HEK293 (cell line): ENCODE measurements at regions not wholly inside any gene's neighbourhood (a gene's known extent, or its start where the extent isn't known, plus 50 kb on each side); places are given as distances from the start of the nearest gene placed in this dataset.

Experiments
- CTCF ChIA-PET: fragments of 350-600 bp; formaldehyde crosslinking; extraction: SDS; loops from one replicate; lab custom pipeline; 2021; ENCODE audit warnings: antibody characterized with exemption; lab: Yijun Ruan, JAX
- POLR2A ChIA-PET: fragments of 300-600 bp; formaldehyde crosslinking; extraction: SDS; loops from one replicate; lab custom pipeline; 2020; ENCODE audit warnings: antibody characterized with exemption, inconsistent platforms; lab: Yijun Ruan, JAX
- H3K27ac ChIP-seq: fragments of 200-500 bp; sonication (Bioruptor generic); 2 replicates; pipeline ENCODE4 v1.5.1; 2014; ENCODE audit warnings: low read depth, low read length, control low read depth, inconsistent platforms; ENCODE audit errors: extremely low read depth
- H3K36me3 ChIP-seq, 2 experiments: fragments of 200-500 bp in 1 of 2; sonication (Bioruptor generic) in 1 of 2; 1 replicate in 1 of 2; 2 replicates in 1 of 2; pipeline ENCODE4 v1.5.1; 2014 to 2017; ENCODE audit warnings: inconsistent platforms in 2 of 2, low read length in 2 of 2; ENCODE audit not compliant: control insufficient read depth in 2 of 2, insufficient read depth in 1 of 2
- H3K4me1 ChIP-seq: fragments of 200-500 bp; sonication (Bioruptor generic); 2 replicates; pipeline ENCODE4 v1.5.1; 2014; ENCODE audit warnings: mild to moderate bottlenecking, low read length, inconsistent platforms; ENCODE audit not compliant: control insufficient read depth, insufficient read depth
- H3K4me3 ChIP-seq: 2 replicates; pipeline ENCODE4 v1.5.1; 2011; ENCODE audit warnings: low read depth, mild to moderate bottlenecking, control low read depth, low read length, moderate library complexity
- H3K9me3 ChIP-seq: fragments of 200-500 bp; sonication (Bioruptor generic); 2 replicates; pipeline ENCODE4 v1.5.1; 2014; ENCODE audit warnings: low read depth, low read length, inconsistent platforms; ENCODE audit not compliant: control insufficient read depth, insufficient read depth
- FEZF1 ChIP-seq: fragments of 450-650 bp; formaldehyde crosslinking; IDR thresholded peaks from 2 replicates; pipeline ENCODE4 v1.5.1; 2016; ENCODE audit warnings: missing biosample characterization, missing genetic modification characterization
- HOXA7 ChIP-seq: sonication (generic); formaldehyde crosslinking; IDR thresholded peaks from 2 replicates; pipeline ENCODE4 v1.8.1; 2022; ENCODE audit warnings: missing genetic modification reagents, borderline replicate concordance
- MYNN ChIP-seq: fragments of 450-650 bp; formaldehyde crosslinking; IDR thresholded peaks from 2 replicates; pipeline ENCODE4 v1.5.1; 2016; ENCODE audit warnings: missing biosample characterization, missing genetic modification characterization, borderline replicate concordance
- PRDM1 ChIP-seq: fragments of 450-650 bp; formaldehyde crosslinking; IDR thresholded peaks from 2 replicates; pipeline ENCODE4; 2016; ENCODE audit warnings: missing biosample characterization, missing genetic modification characterization
- SCRT1 ChIP-seq: fragments of 450-650 bp; formaldehyde crosslinking; IDR thresholded peaks from 2 replicates; pipeline ENCODE4 v1.5.1; 2016; ENCODE audit warnings: missing biosample characterization, missing genetic modification characterization, borderline replicate concordance
- SCRT2 ChIP-seq: fragments of 450-650 bp; formaldehyde crosslinking; IDR thresholded peaks from 2 replicates; pipeline ENCODE4 v1.5.1; 2016; ENCODE audit warnings: missing biosample characterization, missing genetic modification characterization
- SP2 ChIP-seq: fragments of 450-650 bp; formaldehyde crosslinking; IDR thresholded peaks from 2 replicates; pipeline ENCODE4 v1.5.1; 2016; ENCODE audit warnings: missing biosample characterization, missing genetic modification characterization
- TRIM28 ChIP-seq: IDR thresholded peaks from 2 replicates; pipeline ENCODE4 v1.6.1; 2011; ENCODE audit warnings: low read length, control low read depth, borderline replicate concordance
- ZBTB17 ChIP-seq: fragments of 450-650 bp; formaldehyde crosslinking; IDR thresholded peaks from 2 replicates; pipeline ENCODE4 v1.5.1; 2016; ENCODE audit warnings: missing biosample characterization, missing genetic modification characterization
- ZFP41 ChIP-seq: fragments of 450-650 bp; formaldehyde crosslinking; IDR thresholded peaks from 2 replicates; pipeline ENCODE4 v1.5.1; 2016; ENCODE audit warnings: missing biosample characterization, missing genetic modification characterization, borderline replicate concordance
- ZNF202 ChIP-seq: fragments of 450-650 bp; formaldehyde crosslinking; IDR thresholded peaks from 2 replicates; pipeline ENCODE4 v1.5.1; 2016; ENCODE audit warnings: missing biosample characterization, missing genetic modification characterization, borderline replicate concordance
- ZNF214 ChIP-seq: fragments of 450-650 bp; formaldehyde crosslinking; IDR thresholded peaks from 2 replicates; pipeline ENCODE4 v1.5.1; 2017; ENCODE audit warnings: missing biosample characterization, mild to moderate bottlenecking, missing genetic modification characterization, borderline replicate concordance
- ZNF221 ChIP-seq: fragments of 450-650 bp; formaldehyde crosslinking; IDR thresholded peaks from 2 replicates; pipeline ENCODE4 v1.5.1; 2017; ENCODE audit warnings: missing biosample characterization, missing genetic modification characterization, borderline replicate concordance
- ZNF23 ChIP-seq: fragments of 450-650 bp; formaldehyde crosslinking; IDR thresholded peaks from 2 replicates; pipeline ENCODE4 v1.5.1; 2016; ENCODE audit warnings: missing biosample characterization, missing genetic modification characterization, borderline replicate concordance
- ZNF24 ChIP-seq: fragments of 450-650 bp; formaldehyde crosslinking; IDR thresholded peaks from 2 replicates; pipeline ENCODE4 v1.5.1; 2016; ENCODE audit warnings: missing biosample characterization, missing genetic modification characterization
- ZNF302 ChIP-seq: fragments of 450-650 bp; formaldehyde crosslinking; IDR thresholded peaks from 2 replicates; pipeline ENCODE4 v1.5.1; 2016; ENCODE audit warnings: missing biosample characterization, missing genetic modification characterization, low read depth
- ZNF521 ChIP-seq: fragments of 450-650 bp; formaldehyde crosslinking; IDR thresholded peaks from 2 replicates; pipeline ENCODE4 v1.5.1; 2017; ENCODE audit warnings: missing biosample characterization, mild to moderate bottlenecking, missing genetic modification characterization
- ZNF529 ChIP-seq: fragments of 450-650 bp; formaldehyde crosslinking; IDR thresholded peaks from 2 replicates; pipeline ENCODE4 v1.5.1; 2017; ENCODE audit warnings: missing genetic modification characterization, missing biosample characterization; ENCODE audit not compliant: insufficient replicate concordance
- ZNF621 ChIP-seq: fragments of 450-650 bp; formaldehyde crosslinking; IDR thresholded peaks from 2 replicates; pipeline ENCODE4 v1.5.1; 2017; ENCODE audit warnings: missing biosample characterization, missing genetic modification characterization
- ZNF677 ChIP-seq: fragments of 450-650 bp; IDR thresholded peaks from 2 replicates; pipeline ENCODE4 v1.5.0; 2018; ENCODE audit warnings: missing biosample characterization, mild to moderate bottlenecking, missing genetic modification characterization, moderate library complexity
- ZNF747 ChIP-seq: fragments of 450-650 bp; formaldehyde crosslinking; IDR thresholded peaks from 2 replicates; pipeline ENCODE4 v1.5.1; 2016; ENCODE audit warnings: missing biosample characterization, missing genetic modification characterization
- TF ChIP-seq, protein P1 (sequence below): fragments of 450-650 bp; formaldehyde crosslinking; IDR thresholded peaks from 2 replicates; pipeline ENCODE4 v1.5.1; 2016; ENCODE audit warnings: missing biosample characterization, missing genetic modification characterization

DNA sequence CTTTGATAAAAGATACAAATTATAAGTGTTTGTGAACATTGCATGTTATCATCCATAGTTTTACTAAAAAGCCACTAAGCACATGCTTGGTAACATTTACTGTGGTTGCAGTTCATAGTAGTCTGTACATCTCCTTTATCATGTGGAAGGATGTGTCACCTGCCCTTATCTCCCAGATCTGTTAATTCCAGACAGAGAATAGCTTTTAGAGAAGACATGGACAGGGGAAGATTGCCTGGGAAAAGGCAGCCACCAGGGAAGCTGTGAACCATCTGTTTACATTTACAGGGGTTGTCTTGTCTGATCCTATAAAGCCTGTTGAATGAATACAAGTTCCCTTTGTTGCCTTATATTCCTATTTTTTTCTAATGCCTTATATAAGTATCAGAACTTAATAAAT, 396.0 kb downstream of the FAT4 start:
- POLR2A ChIA-PET, result no interaction called here
- TF ChIP-seq ZNF23 (tag by site-specific recombination) (no peak), ZNF302 (tag by site-specific recombination) (no peak), SCRT1 (tag by site-specific recombination) (no peak), TRIM28 (no peak), ZNF24 (tag by site-specific recombination) (no peak), SCRT2 (tag by site-specific recombination) (no peak), ZNF747 (no peak), FEZF1 (tag by site-specific recombination) (no peak), SP2 (no peak), ZNF214 (tag by site-specific recombination) (no peak), ZNF202 (no peak), PRDM1 (no peak), ZNF521 (tag by site-specific recombination) (no peak), HOXA7 (CRISPR knock-in tag) (no peak), ZNF621 (tag by site-specific recombination) (no peak)
- TF ChIP-seq, protein P1, sequence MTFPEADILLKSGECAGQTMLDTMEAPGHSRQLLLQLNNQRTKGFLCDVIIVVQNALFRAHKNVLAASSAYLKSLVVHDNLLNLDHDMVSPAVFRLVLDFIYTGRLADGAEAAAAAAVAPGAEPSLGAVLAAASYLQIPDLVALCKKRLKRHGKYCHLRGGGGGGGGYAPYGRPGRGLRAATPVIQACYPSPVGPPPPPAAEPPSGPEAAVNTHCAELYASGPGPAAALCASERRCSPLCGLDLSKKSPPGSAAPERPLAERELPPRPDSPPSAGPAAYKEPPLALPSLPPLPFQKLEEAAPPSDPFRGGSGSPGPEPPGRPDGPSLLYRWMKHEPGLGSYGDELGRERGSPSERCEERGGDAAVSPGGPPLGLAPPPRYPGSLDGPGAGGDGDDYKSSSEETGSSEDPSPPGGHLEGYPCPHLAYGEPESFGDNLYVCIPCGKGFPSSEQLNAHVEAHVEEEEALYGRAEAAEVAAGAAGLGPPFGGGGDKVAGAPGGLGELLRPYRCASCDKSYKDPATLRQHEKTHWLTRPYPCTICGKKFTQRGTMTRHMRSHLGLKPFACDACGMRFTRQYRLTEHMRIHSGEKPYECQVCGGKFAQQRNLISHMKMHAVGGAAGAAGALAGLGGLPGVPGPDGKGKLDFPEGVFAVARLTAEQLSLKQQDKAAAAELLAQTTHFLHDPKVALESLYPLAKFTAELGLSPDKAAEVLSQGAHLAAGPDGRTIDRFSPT (tag by site-specific recombination), result no peak
- TF ChIP-seq, all 188 proteins: peak for 0
- CTCF ChIA-PET, result no interaction called here
- no peaks in the 10 kb centered on the region for H3K9me3 ChIP-seq
- H3K4me3 ChIP-seq, result no peak overlapping the region
- no peak overlapping the region for H3K27ac ChIP-seq
- H3K36me3 ChIP-seq, result no peaks in the 10 kb centered on the region
- H3K4me1 ChIP-seq, result no peaks in the 10 kb centered on the region

GRCh38 chr4:125714049-125714448, 399.3 kb downstream of the FAT4 start:
- TF ChIP-seq ZNF529, result no peak
- TF ChIP-seq HOXA7 (CRISPR knock-in tag), result no peak
- TF ChIP-seq, protein P1 (tag by site-specific recombination), result no peak
- no peak for TF ChIP-seq ZNF677 (tag by site-specific recombination)
- no peak for TF ChIP-seq ZNF221 (tag by site-specific recombination)
- TF ChIP-seq ZBTB17 (tag by site-specific recombination), result no peak
- TF ChIP-seq MYNN, result no peak
- TF ChIP-seq ZFP41 (tag by site-specific recombination), result no peak
- TF ChIP-seq, all 188 proteins: peak for 0
- POLR2A ChIA-PET, result no interaction called here

More at GRCh38 chr4:125714049-125714448, 399.3 kb downstream of the FAT4 start:
- CTCF ChIA-PET, result no interaction called here
- Histone ChIP-seq H3K4me1 (no peaks in the 10 kb centered on the region), H3K4me3 (no peak overlapping the region), H3K36me3 (no peaks in the 10 kb centered on the region), H3K27ac (no peak overlapping the region), H3K9me3 (no peaks in the 10 kb centered on the region)
